HUES48 (cell line): ENCODE measurements at regions not wholly inside any gene's neighbourhood (a gene's known extent, or its start where the extent isn't known, plus 50 kb on each side); places are given as distances from the start of the nearest gene placed in this dataset.

Experiments
- H3K27ac ChIP-seq: one replicate; pipeline ENCODE4 v1.7.0; 2013; ENCODE audit warnings: low read depth, low read length, inconsistent platforms
- H3K27me3 ChIP-seq: 2 replicates; pipeline ENCODE4 v1.6.1; 2013; ENCODE audit warnings: mild to moderate bottlenecking, low read length; ENCODE audit not compliant: control insufficient read depth, insufficient read depth
- H3K36me3 ChIP-seq: 2 replicates; pipeline ENCODE4 v1.6.1; 2013; ENCODE audit warnings: low read length; ENCODE audit not compliant: control insufficient read depth, insufficient read depth
- H3K4me1 ChIP-seq: 2 replicates; pipeline ENCODE4 v1.6.1; 2013; ENCODE audit warnings: mild to moderate bottlenecking, low read length; ENCODE audit not compliant: control insufficient read depth, insufficient read depth
- H3K4me3 ChIP-seq: 2 replicates; pipeline ENCODE4 v1.5.1; 2013; ENCODE audit warnings: mild to moderate bottlenecking, low read depth, low read length
- H3K9ac ChIP-seq: 2 replicates; pipeline ENCODE4 v1.6.1; 2013; ENCODE audit warnings: mild to moderate bottlenecking, low read depth, low read length, moderate library complexity
- H3K9me3 ChIP-seq: 2 replicates; pipeline ENCODE4 v1.6.1; 2013; ENCODE audit warnings: low read length; ENCODE audit not compliant: control insufficient read depth, insufficient read depth

DNA sequence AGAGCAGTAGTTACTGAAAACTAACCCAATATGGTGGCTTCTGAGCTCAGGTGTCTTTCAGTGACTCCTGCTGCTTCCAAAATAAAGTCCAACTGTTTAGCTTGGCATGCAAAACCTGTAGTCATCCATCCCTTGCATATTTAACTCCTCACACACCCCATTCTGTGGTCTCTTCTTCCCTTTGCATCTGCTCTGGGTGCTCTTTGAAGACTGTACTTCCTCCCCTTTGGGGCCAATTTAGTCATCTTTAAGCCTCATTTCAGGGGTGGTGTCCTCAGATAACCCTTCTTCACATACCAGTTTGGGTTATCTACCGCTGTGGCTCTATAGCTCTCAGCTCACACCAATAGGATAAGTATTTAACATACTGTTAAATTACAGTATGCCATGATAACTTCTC, 209.9 kb upstream of the DMRT1 start:
- Histone ChIP-seq H3K9me3 (peaks cover 5% of the 10 kb centered on the region), H3K9ac (no peak overlapping the region), H3K27ac (no peak overlapping the region), H3K36me3 (no peaks in the 10 kb centered on the region), H3K4me1 (peaks cover 7% of the 10 kb centered on the region; the same call in 1 of the 2 replicates), H3K27me3 (no peaks in the 10 kb centered on the region), H3K4me3 (no peak overlapping the region)

- Histone ChIP-seq H3K9ac (no peak overlapping the region), H3K27ac (no peak overlapping the region), H3K4me1 (0 out of 2 replicates have a peak, but pooled peaks cover 1% of the 10 kb centered on the region), H3K36me3 (no peaks in the 10 kb centered on the region), H3K9me3 (peaks cover 5% of the 10 kb centered on the region), H3K27me3 (no peaks in the 10 kb centered on the region), H3K4me3 (no peak overlapping the region)
Observed at GRCh38 chr9:633461-633860, 208.0 kb upstream of the DMRT1 start.

GRCh38 chr9:636931-637591, 204.4 kb upstream of the DMRT1 start:
- Histone ChIP-seq H3K36me3 (no peaks in the 10 kb centered on the region), H3K9me3 (peaks cover 5% of the 10 kb centered on the region), H3K9ac (no peak overlapping the region), H3K27ac (no peak overlapping the region), H3K27me3 (no peaks in the 10 kb centered on the region), H3K4me3 (no peak overlapping the region), H3K4me1 (no peaks in the 10 kb centered on the region)

DNA sequence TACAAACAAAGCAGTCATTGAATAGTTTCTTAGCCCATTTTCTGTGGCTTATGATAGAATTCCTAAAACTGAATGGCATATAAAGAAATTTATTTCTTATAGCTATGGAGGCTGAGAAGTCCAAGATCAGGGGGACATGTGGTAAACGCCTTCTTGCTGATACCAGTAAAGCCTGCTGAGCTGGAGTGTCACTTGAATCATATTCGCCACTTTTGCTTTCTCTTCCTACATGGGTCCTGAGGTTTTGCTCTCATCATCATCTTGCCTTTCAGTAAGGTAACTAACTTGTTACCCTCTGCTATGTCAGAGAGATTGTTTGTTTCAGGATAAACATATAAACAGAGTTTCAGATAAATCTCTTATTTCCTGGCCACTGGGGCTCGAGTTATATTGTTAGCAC, 203.3 kb upstream of the DMRT1 start:
- Histone ChIP-seq H3K9me3 (peaks cover 5% of the 10 kb centered on the region), H3K36me3 (no peaks in the 10 kb centered on the region), H3K9ac (no peak overlapping the region), H3K4me3 (no peak overlapping the region), H3K27ac (no peak overlapping the region), H3K4me1 (no peaks in the 10 kb centered on the region), H3K27me3 (no peaks in the 10 kb centered on the region)

- H3K9ac ChIP-seq, result no peak overlapping the region
- no peak overlapping the region for H3K4me3 ChIP-seq
- no peak overlapping the region for H3K27ac ChIP-seq
Observed at GRCh38 chr9:642014-642413, 199.5 kb upstream of the DMRT1 start.

GRCh38 chr9:643966-644365, 197.5 kb upstream of the DMRT1 start:
- Histone ChIP-seq H3K9me3 (no peaks in the 10 kb centered on the region), H3K4me1 (0 out of 2 replicates have a peak, but pooled peaks cover 7% of the 10 kb centered on the region), H3K27me3 (no peaks in the 10 kb centered on the region), H3K9ac (no peak overlapping the region), H3K4me3 (no peak overlapping the region), H3K27ac (no peak overlapping the region), H3K36me3 (no peaks in the 10 kb centered on the region)

More at GRCh38 chr9:642014-642413, 199.5 kb upstream of the DMRT1 start:
- Histone ChIP-seq H3K4me1 (no peaks in the 10 kb centered on the region), H3K9me3 (no peaks in the 10 kb centered on the region), H3K36me3 (no peaks in the 10 kb centered on the region), H3K27me3 (no peaks in the 10 kb centered on the region)

DNA sequence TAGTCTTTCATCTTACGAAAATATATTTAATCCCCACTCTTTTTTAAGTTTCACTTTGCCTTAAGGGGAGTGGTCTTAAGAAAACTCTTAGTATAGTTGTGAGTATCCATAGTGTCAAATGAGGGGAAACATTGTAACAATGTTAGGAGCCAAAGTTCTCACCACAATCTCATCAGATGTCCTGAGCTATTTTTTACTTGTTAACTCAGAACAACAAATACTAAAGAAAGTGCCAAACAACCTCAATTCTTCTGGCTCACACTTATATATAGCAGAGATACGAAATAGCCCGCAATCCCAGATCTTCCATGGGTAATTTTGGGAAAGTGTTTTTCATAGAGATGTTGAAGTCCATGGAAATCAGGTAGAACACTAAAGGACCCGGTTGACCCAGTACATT, 194.0 kb upstream of the DMRT1 start:
- Histone ChIP-seq H3K9ac (no peak overlapping the region), H3K27me3 (no peaks in the 10 kb centered on the region), H3K9me3 (no peaks in the 10 kb centered on the region), H3K36me3 (no peaks in the 10 kb centered on the region), H3K4me3 (no peak overlapping the region), H3K27ac (no peak overlapping the region), H3K4me1 (peaks cover 28% of the 10 kb centered on the region)

DNA sequence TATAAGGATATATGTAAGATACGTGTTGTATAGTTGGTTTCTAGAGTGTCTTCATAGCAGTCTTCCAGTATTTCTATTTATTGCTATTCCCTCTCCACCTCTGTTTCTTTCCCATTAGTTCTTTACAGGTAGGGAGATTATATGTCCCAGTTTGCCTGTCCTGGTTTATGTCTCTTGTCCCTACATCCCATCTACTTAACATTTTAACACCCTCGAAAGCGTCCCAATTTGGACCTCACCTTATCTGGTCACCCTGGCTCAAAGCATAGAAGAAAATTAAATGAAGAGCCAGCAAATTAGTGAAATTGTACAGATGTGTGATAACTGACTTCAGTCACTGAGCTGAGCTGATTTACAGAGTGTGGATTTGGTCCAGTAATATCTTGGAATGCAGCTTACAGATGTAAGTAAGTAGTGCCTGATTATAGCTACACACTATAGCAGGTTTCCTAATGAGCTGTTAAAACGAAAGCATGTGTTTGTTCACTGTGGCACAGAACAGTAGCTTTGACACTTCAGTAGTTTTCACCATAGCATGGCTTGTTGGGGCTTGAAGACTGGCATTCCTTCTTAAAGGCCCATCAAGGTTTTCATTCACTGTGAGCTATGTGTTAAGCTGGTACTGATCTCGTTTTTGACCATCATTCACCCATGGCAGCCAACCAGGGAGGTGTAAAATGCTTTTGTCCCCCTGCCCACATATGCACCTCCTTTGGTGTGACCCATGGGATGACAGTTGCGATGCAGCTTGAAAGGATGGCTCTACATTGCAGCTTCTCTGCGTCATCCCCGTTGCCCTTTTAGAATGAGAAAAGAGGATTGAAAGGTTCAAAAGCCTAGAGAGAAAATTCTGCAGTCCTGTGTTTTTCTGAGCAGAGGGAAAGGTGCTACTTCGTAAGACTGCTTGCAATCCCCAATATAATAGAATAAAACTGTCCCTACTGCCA, 192.1 kb upstream of the DMRT1 start:
- Histone ChIP-seq H3K4me1 (peaks cover 31% of the 10 kb centered on the region), H3K4me3 (peak overlapping the region; percentile 44), H3K9me3 (no peaks in the 10 kb centered on the region), H3K27me3 (no peaks in the 10 kb centered on the region), H3K9ac (no peak overlapping the region), H3K36me3 (no peaks in the 10 kb centered on the region), H3K27ac (peak overlapping the region; percentile 76)

GRCh38 chr9:650362-650761, 191.1 kb upstream of the DMRT1 start:
- Histone ChIP-seq H3K36me3 (no peaks in the 10 kb centered on the region), H3K4me1 (peaks cover 32% of the 10 kb centered on the region), H3K27me3 (no peaks in the 10 kb centered on the region), H3K9me3 (no peaks in the 10 kb centered on the region), H3K9ac (no peak overlapping the region), H3K4me3 (peak overlapping the region; percentile 44), H3K27ac (peak overlapping the region; percentile 76)

DNA sequence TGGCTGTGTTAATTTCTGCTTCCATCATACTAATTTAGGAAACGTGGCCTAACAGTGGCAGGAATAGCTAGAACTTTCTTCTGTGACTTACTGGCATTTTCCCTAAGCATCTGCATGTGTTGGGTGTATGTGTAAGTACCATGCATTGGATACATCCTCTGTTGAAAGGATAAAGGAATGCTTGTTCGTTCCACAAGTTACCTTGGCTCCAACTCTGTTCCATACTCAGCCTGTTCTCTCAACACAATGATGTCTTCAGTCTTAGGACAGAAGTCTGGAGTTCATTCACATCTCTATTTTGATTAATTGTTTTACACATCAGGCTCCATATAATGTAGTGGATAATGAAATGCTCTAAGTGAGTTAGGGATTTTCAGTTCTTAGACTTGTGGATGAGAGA, 190.1 kb upstream of the DMRT1 start:
- Histone ChIP-seq H3K9ac (no peak overlapping the region), H3K4me3 (no peak overlapping the region), H3K9me3 (no peaks in the 10 kb centered on the region), H3K36me3 (no peaks in the 10 kb centered on the region), H3K27me3 (no peaks in the 10 kb centered on the region), H3K27ac (no peak overlapping the region), H3K4me1 (peaks cover 33% of the 10 kb centered on the region)

GRCh38 chr9:652914-653313, 188.6 kb upstream of the DMRT1 start:
- Histone ChIP-seq H3K4me3 (no peak overlapping the region), H3K9ac (no peak overlapping the region), H3K27ac (no peak overlapping the region), H3K4me1 (peaks cover 33% of the 10 kb centered on the region), H3K27me3 (no peaks in the 10 kb centered on the region), H3K9me3 (no peaks in the 10 kb centered on the region), H3K36me3 (no peaks in the 10 kb centered on the region)
